Suprapubic skin (tissue), 3 donors: ENCODE measurements at regions not wholly inside any gene's neighbourhood (a gene's known extent, or its start where the extent isn't known, plus 50 kb on each side); places are given as distances from the start of the nearest gene placed in this dataset.

Source experiments
- POLR2AphosphoS5 ChIP-seq, 3 donors: sonication (generic); formaldehyde crosslinking; IDR thresholded peaks; one replicate each; pipeline ENCODE4 v1.6.1; 2017; ENCODE audit warnings: antibody characterized with exemption in 3 of 3
- TF ChIP-seq, protein P1 (sequence below), 2 donors: fragments of 200-600 bp in 1 of 2; fragments of 450-650 bp in 1 of 2; sonication (generic) in 1 of 2; IDR thresholded peaks; one replicate each; pipeline ENCODE4 v1.5.1; 2016 to 2019; ENCODE audit warnings: antibody characterized with exemption in 2 of 2, mild to moderate bottlenecking in 1 of 2, moderate library complexity in 1 of 2

DNA sequence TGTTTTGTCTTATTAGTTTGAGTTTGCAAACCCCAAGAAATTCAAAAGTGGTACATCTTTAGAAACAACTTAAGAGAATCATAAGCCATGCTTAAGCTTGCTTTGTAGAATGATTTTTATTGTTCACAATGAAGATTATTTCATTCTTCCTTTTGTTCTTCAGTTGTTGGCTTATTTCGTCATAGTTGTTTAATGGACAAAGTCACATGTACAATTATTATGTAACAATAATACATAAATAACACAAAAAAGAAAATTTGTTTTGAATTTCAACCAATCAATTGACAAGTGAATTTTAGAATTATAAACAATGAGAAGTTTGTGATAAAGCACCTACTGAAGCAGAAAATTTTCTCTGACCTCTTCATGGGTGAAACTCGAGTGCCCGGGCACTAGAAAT is 111.8 kb upstream of the IGF1 start:
- TF ChIP-seq, protein P1, sequence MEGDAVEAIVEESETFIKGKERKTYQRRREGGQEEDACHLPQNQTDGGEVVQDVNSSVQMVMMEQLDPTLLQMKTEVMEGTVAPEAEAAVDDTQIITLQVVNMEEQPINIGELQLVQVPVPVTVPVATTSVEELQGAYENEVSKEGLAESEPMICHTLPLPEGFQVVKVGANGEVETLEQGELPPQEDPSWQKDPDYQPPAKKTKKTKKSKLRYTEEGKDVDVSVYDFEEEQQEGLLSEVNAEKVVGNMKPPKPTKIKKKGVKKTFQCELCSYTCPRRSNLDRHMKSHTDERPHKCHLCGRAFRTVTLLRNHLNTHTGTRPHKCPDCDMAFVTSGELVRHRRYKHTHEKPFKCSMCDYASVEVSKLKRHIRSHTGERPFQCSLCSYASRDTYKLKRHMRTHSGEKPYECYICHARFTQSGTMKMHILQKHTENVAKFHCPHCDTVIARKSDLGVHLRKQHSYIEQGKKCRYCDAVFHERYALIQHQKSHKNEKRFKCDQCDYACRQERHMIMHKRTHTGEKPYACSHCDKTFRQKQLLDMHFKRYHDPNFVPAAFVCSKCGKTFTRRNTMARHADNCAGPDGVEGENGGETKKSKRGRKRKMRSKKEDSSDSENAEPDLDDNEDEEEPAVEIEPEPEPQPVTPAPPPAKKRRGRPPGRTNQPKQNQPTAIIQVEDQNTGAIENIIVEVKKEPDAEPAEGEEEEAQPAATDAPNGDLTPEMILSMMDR (IDR thresholded peaks at IDR 0.05): no peak
- no peak for TF ChIP-seq POLR2AphosphoS5 (IDR thresholded peaks at IDR 0.05)
